DND-41 (cell line): ENCODE measurements at regions not wholly inside any gene's neighbourhood (a gene's known extent, or its start where the extent isn't known, plus 50 kb on each side); places are given as distances from the start of the nearest gene placed in this dataset.

Experiments
- ATAC-seq: fragments of 200-7000 bp; cut with Tn5 transposase; 3 replicates; pipeline ENCODE4 v1.9.1; 2021; ENCODE audit warnings: low read depth; ENCODE audit not compliant: insufficient read depth
- DNase-seq: peaks from one replicate; pipeline ENCODE4 v3.0.0-alpha.2; 2020
- H2AFZ ChIP-seq: 2 replicates; pipeline ENCODE4 v1.6.0; 2012; ENCODE audit warnings: low read depth, low read length
- H3K27ac ChIP-seq: 2 replicates; pipeline ENCODE4 v1.5.1; 2012; ENCODE audit warnings: low read length, inconsistent platforms
- H3K27me3 ChIP-seq: fragments of 200-600 bp; sonication (generic); 2 replicates; pipeline ENCODE4 v1.6.0; 2012; ENCODE audit warnings: low read length, mild to moderate bottlenecking, inconsistent platforms; ENCODE audit not compliant: insufficient read depth, poor library complexity
- H3K36me3 ChIP-seq: 2 replicates; pipeline ENCODE4 v1.5.1; 2012; ENCODE audit warnings: low read length, inconsistent platforms; ENCODE audit not compliant: insufficient read depth
- H3K4me1 ChIP-seq: 2 replicates; pipeline ENCODE4 v1.5.1; 2012; ENCODE audit warnings: mild to moderate bottlenecking, low read length; ENCODE audit not compliant: insufficient read depth
- H3K4me2 ChIP-seq: 2 replicates; pipeline ENCODE4 v1.6.0; 2012; ENCODE audit warnings: mild to moderate bottlenecking, moderate library complexity, low read length, inconsistent platforms; ENCODE audit not compliant: insufficient read depth
- H3K4me3 ChIP-seq, 2 experiments: fragments of 200-600 bp in 1 of 2; shearing (Covaris generic) in 1 of 2; 2 replicates each; pipeline ENCODE4 v1.5.1; 2012 to 2016; ENCODE audit warnings: inconsistent platforms in 2 of 2, low read length in 2 of 2, mild to moderate bottlenecking in 2 of 2, low read depth in 1 of 2, moderate library complexity in 1 of 2
- H3K79me2 ChIP-seq: 2 replicates; pipeline ENCODE4 v1.6.0; 2012; ENCODE audit warnings: low read length, inconsistent platforms; ENCODE audit not compliant: insufficient read depth
- H3K9ac ChIP-seq: 2 replicates; pipeline ENCODE4 v1.6.0; 2012; ENCODE audit warnings: low read depth, mild to moderate bottlenecking, inconsistent platforms, low read length, moderate library complexity
- H3K9me3 ChIP-seq: 2 replicates; pipeline ENCODE4 v1.5.1; 2012; ENCODE audit warnings: low read length, moderate library complexity, mild to moderate bottlenecking, inconsistent platforms; ENCODE audit not compliant: insufficient read depth, severe bottlenecking
- H4K20me1 ChIP-seq: 2 replicates; pipeline ENCODE4 v1.6.0; 2012; ENCODE audit warnings: low read length; ENCODE audit not compliant: insufficient read depth
- EZH2 ChIP-seq: IDR thresholded peaks from 3 replicates; pipeline ENCODE4 v1.6.1; 2012; ENCODE audit warnings: borderline replicate concordance, low read depth, mild to moderate bottlenecking, moderate library complexity, low read length, inconsistent platforms; ENCODE audit not compliant: severe bottlenecking
- TF ChIP-seq, protein P1 (sequence below): IDR thresholded peaks from 2 replicates; pipeline ENCODE4 v1.5.1; 2012; ENCODE audit warnings: borderline replicate concordance, low read length, moderate library complexity, mild to moderate bottlenecking; ENCODE audit not compliant: poor library complexity, severe bottlenecking; ENCODE audit errors: extremely low read depth

GRCh38 chr16:5590416-5590815, 492.8 kb upstream of the EEF2KMT start:
- Histone ChIP-seq H3K4me3 (no peak overlapping the region), H2AFZ (no peak overlapping the region), H3K36me3 (no peaks in the 10 kb centered on the region), H3K27me3 (peaks cover 6% of the 10 kb centered on the region), H3K4me1 (no peaks in the 10 kb centered on the region), H3K27ac (no peak overlapping the region), H4K20me1 (no peaks in the 10 kb centered on the region), H3K9ac (no peak overlapping the region), H3K4me2 (no peak overlapping the region), H3K9me3 (no peaks in the 10 kb centered on the region), H3K79me2 (no peaks in the 10 kb centered on the region)
- TF ChIP-seq EZH2, result no peak
- TF ChIP-seq, protein P1, sequence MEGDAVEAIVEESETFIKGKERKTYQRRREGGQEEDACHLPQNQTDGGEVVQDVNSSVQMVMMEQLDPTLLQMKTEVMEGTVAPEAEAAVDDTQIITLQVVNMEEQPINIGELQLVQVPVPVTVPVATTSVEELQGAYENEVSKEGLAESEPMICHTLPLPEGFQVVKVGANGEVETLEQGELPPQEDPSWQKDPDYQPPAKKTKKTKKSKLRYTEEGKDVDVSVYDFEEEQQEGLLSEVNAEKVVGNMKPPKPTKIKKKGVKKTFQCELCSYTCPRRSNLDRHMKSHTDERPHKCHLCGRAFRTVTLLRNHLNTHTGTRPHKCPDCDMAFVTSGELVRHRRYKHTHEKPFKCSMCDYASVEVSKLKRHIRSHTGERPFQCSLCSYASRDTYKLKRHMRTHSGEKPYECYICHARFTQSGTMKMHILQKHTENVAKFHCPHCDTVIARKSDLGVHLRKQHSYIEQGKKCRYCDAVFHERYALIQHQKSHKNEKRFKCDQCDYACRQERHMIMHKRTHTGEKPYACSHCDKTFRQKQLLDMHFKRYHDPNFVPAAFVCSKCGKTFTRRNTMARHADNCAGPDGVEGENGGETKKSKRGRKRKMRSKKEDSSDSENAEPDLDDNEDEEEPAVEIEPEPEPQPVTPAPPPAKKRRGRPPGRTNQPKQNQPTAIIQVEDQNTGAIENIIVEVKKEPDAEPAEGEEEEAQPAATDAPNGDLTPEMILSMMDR, result no peak
- no peak for ATAC-seq
- no peak for DNase-seq

GRCh38 chr16:5589812-5590373, 492.3 kb upstream of the EEF2KMT start:
- ATAC-seq (no peak), DNase-seq (no peak)
- H3K4me1 ChIP-seq, result no peaks in the 10 kb centered on the region
- no peaks in the 10 kb centered on the region for H3K9me3 ChIP-seq
- no peak overlapping the region for H3K27ac ChIP-seq
- no peaks in the 10 kb centered on the region for H4K20me1 ChIP-seq
- no peak overlapping the region for H3K4me2 ChIP-seq
- H3K36me3 ChIP-seq, result no peaks in the 10 kb centered on the region
- no peaks in the 10 kb centered on the region for H3K79me2 ChIP-seq
- H2AFZ ChIP-seq, result no peak overlapping the region
- H3K9ac ChIP-seq, result no peak overlapping the region
- peaks cover 6% of the 10 kb centered on the region for H3K27me3 ChIP-seq
- no peak for TF ChIP-seq EZH2
- TF ChIP-seq, protein P1, result no peak
- no peak overlapping the region for H3K4me3 ChIP-seq

DNA sequence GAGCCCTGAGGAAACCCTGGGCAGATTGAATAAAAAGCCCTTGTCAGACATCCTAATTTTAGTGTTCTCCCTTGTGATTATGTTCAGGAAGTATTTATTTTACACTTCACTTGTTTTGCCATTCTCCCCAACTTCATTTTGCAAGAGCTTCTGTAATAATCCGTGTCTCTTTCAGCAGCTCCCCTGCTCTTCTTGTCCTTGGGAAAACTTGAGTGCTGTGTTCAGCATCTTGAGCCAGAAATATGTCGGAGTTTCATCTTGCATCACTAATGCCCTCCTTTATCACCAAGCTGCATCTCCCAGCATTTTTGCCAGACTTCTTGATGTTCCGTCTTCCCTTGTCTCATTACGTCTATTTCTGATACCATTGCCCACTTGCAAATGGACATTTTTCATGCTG, 486.5 kb upstream of the EEF2KMT start:
- Histone ChIP-seq H4K20me1 (peaks cover 2% of the 10 kb centered on the region; the same call in 1 of the 2 replicates), H2AFZ (no peak overlapping the region), H3K36me3 (no peaks in the 10 kb centered on the region), H3K4me2 (no peak overlapping the region), H3K9me3 (no peaks in the 10 kb centered on the region), H3K79me2 (no peaks in the 10 kb centered on the region), H3K27ac (no peak overlapping the region), H3K27me3 (no peaks in the 10 kb centered on the region), H3K4me3 (no peak overlapping the region), H3K9ac (no peak overlapping the region), H3K4me1 (no peaks in the 10 kb centered on the region)
- no peak for DNase-seq
- no peak for ATAC-seq
- TF ChIP-seq EZH2, result no peak
- TF ChIP-seq, protein P1, result no peak

DNA sequence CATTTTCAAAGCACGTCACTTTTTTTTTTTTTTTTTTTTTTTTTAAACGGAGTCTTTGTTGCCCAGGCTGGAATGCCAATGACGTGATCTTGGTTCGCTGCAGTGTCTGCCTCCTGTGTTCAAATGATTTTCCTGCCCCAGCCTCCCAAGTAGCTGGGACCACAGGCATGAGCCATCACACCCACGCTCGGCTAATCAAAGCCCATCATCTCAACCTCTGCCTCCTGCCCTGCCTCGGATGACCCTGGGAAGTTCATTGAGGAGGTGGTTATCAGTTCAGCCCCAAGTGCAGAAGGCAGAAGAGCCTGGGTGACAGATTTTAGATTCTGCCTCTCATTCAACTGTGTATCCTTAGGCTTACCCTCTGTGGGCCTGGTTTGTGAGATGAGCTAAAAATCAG, 484.9 kb upstream of the EEF2KMT start:
- Histone ChIP-seq H3K9me3 (no peaks in the 10 kb centered on the region), H3K4me3 (no peak overlapping the region), H3K27ac (no peak overlapping the region), H3K27me3 (no peaks in the 10 kb centered on the region), H3K9ac (no peak overlapping the region), H4K20me1 (peaks cover 2% of the 10 kb centered on the region; the same call in 1 of the 2 replicates), H3K79me2 (no peaks in the 10 kb centered on the region), H3K4me1 (no peaks in the 10 kb centered on the region), H3K4me2 (no peak overlapping the region), H2AFZ (no peak overlapping the region), H3K36me3 (no peaks in the 10 kb centered on the region)
- DNase-seq, result no peak
- no peak for TF ChIP-seq EZH2
- TF ChIP-seq, protein P1, result no peak
- ATAC-seq, result no peak
